H1 (cell line): ENCODE measurements at regions not wholly inside any gene's neighbourhood (a gene's known extent, or its start where the extent isn't known, plus 50 kb on each side); places are given as distances from the start of the nearest gene placed in this dataset.

Experiments used
- CTCF ChIA-PET: fragments of 300-600 bp; sonication (Branson Sonifier 250); formaldehyde crosslinking; loops from one replicate; lab custom pipeline; 2021; ENCODE audit not compliant: partially characterized antibody; lab: Charles Lee
- POLR2A ChIA-PET: fragments of 300-600 bp; sonication (Branson Sonifier 250); formaldehyde crosslinking; loops from one replicate; lab custom pipeline; 2021; ENCODE audit warnings: inconsistent platforms; ENCODE audit not compliant: partially characterized antibody; lab: Charles Lee
- DNase-seq, 2 experiments: peaks; one replicate each; pipeline versions ENCODE4 v3.0.0 to v3.0.0-alpha.2; 2010 to 2022; ENCODE audit warnings: low spot score in 2 of 2, low read depth in 1 of 2, mixed read lengths in 1 of 2
- FAIRE-seq: peaks from 2 replicates; lab custom pipeline; 2011; peaks lifted over from hg19 to GRCh38; lab: Jason Lieb, UNC
- H2AFZ ChIP-seq: 2 replicates; pipeline ENCODE4 v1.8.1; 2012; ENCODE audit warnings: low read length, inconsistent platforms
- H2AK5ac ChIP-seq: 2 replicates; pipeline ENCODE4 v1.6.1; 2013; ENCODE audit warnings: low read depth, low read length
- H2BK120ac ChIP-seq: replicated peaks from 2 replicates; pipeline ENCODE3; 2013; ENCODE audit warnings: low read depth, low read length, inconsistent platforms
- H2BK12ac ChIP-seq: 2 replicates; pipeline ENCODE4 v1.6.1; 2013; ENCODE audit warnings: low read depth, low read length
- H2BK15ac ChIP-seq: 2 replicates; pipeline ENCODE4 v1.6.1; 2013; ENCODE audit warnings: low read length
- H2BK20ac ChIP-seq: 2 replicates; pipeline ENCODE4 v1.6.1; 2013; ENCODE audit warnings: low read length
- H2BK5ac ChIP-seq: 2 replicates; pipeline ENCODE4 v1.6.1; 2013; ENCODE audit warnings: low read depth, low read length
- H3K14ac ChIP-seq: 2 replicates; pipeline ENCODE4 v1.6.1; 2013; ENCODE audit warnings: inconsistent platforms; ENCODE audit not compliant: insufficient read length
- H3K18ac ChIP-seq: 2 replicates; pipeline ENCODE4 v1.6.1; 2013; ENCODE audit warnings: low read length; ENCODE audit errors: extremely low read depth
- H3K23ac ChIP-seq: 2 replicates; pipeline ENCODE4 v1.6.1; 2013; ENCODE audit warnings: inconsistent platforms; ENCODE audit not compliant: insufficient read length
- H3K23me2 ChIP-seq: 2 replicates; pipeline ENCODE4 v1.6.1; 2013; ENCODE audit warnings: low read depth, low read length
- H3K27ac ChIP-seq: 2 replicates; pipeline ENCODE4 v1.6.1; 2011; ENCODE audit warnings: low read depth, low read length, inconsistent platforms
- H3K27me3 ChIP-seq, 4 experiments: replicated peaks in 1 of 4; 1 replicate in 1 of 4; 2 replicates in 3 of 4; pipeline versions ENCODE4 v1.6.1 to v1.8.1; 2011 to 2013; ENCODE audit warnings: low read length in 3 of 4, mild to moderate bottlenecking in 3 of 4, inconsistent platforms in 2 of 4, mixed read lengths in 2 of 4, moderate library complexity in 1 of 4; ENCODE audit not compliant: control insufficient read depth in 3 of 4, insufficient read depth in 3 of 4; ENCODE audit errors: extremely low read depth in 1 of 4
- H3K36me3 ChIP-seq, 4 experiments: 2 replicates each; pipeline versions ENCODE4 v1.6.1 to v1.8.1; 2011 to 2013; ENCODE audit warnings: mild to moderate bottlenecking in 4 of 4, low read length in 3 of 4, moderate library complexity in 2 of 4, control low read depth in 1 of 4, inconsistent platforms in 1 of 4; ENCODE audit not compliant: insufficient read depth in 4 of 4, control insufficient read depth in 2 of 4
- H3K4ac ChIP-seq: replicated peaks from 2 replicates; pipeline ENCODE3; 2013; ENCODE audit warnings: low read length, low read depth, mixed read lengths, inconsistent platforms; ENCODE audit not compliant: insufficient read length
- H3K4me1 ChIP-seq, 4 experiments: replicated peaks in 1 of 4; 1 replicate in 1 of 4; 2 replicates in 3 of 4; pipeline versions ENCODE4 v1.6.1 to v1.8.1; 2011 to 2013; ENCODE audit warnings: low read length in 3 of 4, inconsistent platforms in 2 of 4, mixed read lengths in 1 of 4; ENCODE audit not compliant: insufficient read depth in 4 of 4, control insufficient read depth in 3 of 4
- H3K4me2 ChIP-seq, 2 experiments: 2 replicates each; pipeline versions ENCODE4 v1.6.1 to v1.8.1; 2011 to 2013; ENCODE audit warnings: low read depth in 2 of 2, low read length in 2 of 2, control low read depth in 1 of 2, inconsistent platforms in 1 of 2, mild to moderate bottlenecking in 1 of 2; ENCODE audit not compliant: insufficient read depth in 1 of 2
- H3K4me3 ChIP-seq, 4 experiments: fragments of 200-600, 300-600 bp in 1 of 4; sonication (generic), shearing (Covaris generic), sonication (Bioruptor Twin) in 1 of 4; 2 replicates each; pipeline versions ENCODE4 v1.5.1 to v1.8.1; 2011 to 2016; ENCODE audit warnings: low read length in 4 of 4, low read depth in 3 of 4, control low read depth in 2 of 4, inconsistent platforms in 2 of 4, mild to moderate bottlenecking in 2 of 4, mixed read lengths in 1 of 4, moderate library complexity in 1 of 4; ENCODE audit not compliant: insufficient read depth in 2 of 4; ENCODE audit errors: extremely low read depth in 1 of 4
- H3K56ac ChIP-seq: replicated peaks from 2 replicates; pipeline ENCODE3; 2013; ENCODE audit warnings: low read depth, mild to moderate bottlenecking, mixed read lengths, low read length, inconsistent platforms; ENCODE audit not compliant: insufficient read length
- H3K79me1 ChIP-seq: 2 replicates; pipeline ENCODE4 v1.6.1; 2013; ENCODE audit warnings: low read depth, low read length, control low read depth
- H3K79me2 ChIP-seq, 2 experiments: 2 replicates each; pipeline versions ENCODE4 v1.6.1 to v1.8.1; 2012 to 2013; ENCODE audit warnings: low read length in 2 of 2, mild to moderate bottlenecking in 2 of 2, inconsistent platforms in 1 of 2; ENCODE audit not compliant: insufficient read depth in 2 of 2, control insufficient read depth in 1 of 2
- H3K9ac ChIP-seq, 4 experiments: replicated peaks in 1 of 4; 1 replicate in 1 of 4; 2 replicates in 3 of 4; pipeline versions ENCODE4 v1.6.1 to v1.8.1; 2011 to 2013; ENCODE audit warnings: low read depth in 3 of 4, low read length in 3 of 4, control low read depth in 2 of 4, mild to moderate bottlenecking in 2 of 4, moderate library complexity in 2 of 4, inconsistent platforms in 1 of 4; ENCODE audit errors: extremely low read depth in 1 of 4
- H3K9me3 ChIP-seq, 2 experiments: 2 replicates each; pipeline versions ENCODE4 v1.6.1 to v1.8.1; 2012 to 2013; ENCODE audit warnings: mild to moderate bottlenecking in 2 of 2, moderate library complexity in 2 of 2, control low read depth in 1 of 2, inconsistent platforms in 1 of 2, low read depth in 1 of 2, low read length in 1 of 2, mixed read lengths in 1 of 2; ENCODE audit not compliant: insufficient read depth in 2 of 2
- H4K20me1 ChIP-seq, 2 experiments: replicated peaks in 1 of 2; 2 replicates each; pipeline versions ENCODE3 to v1.8.1; 2011 to 2013; ENCODE audit warnings: inconsistent platforms in 2 of 2, low read length in 2 of 2, mild to moderate bottlenecking in 1 of 2; ENCODE audit not compliant: insufficient read depth in 2 of 2, control insufficient read depth in 1 of 2
- H4K5ac ChIP-seq: 2 replicates; pipeline ENCODE4 v1.6.1; 2013; ENCODE audit warnings: low read length, low read depth, mixed read lengths, inconsistent platforms; ENCODE audit not compliant: insufficient read length
- H4K8ac ChIP-seq: 2 replicates; pipeline ENCODE4 v1.8.0; 2013; ENCODE audit warnings: mild to moderate bottlenecking, moderate library complexity, low read length, inconsistent platforms; ENCODE audit not compliant: insufficient read depth; ENCODE audit errors: extremely low read depth
- H4K91ac ChIP-seq: replicated peaks from 2 replicates; pipeline ENCODE3; 2013; ENCODE audit warnings: low read length, mixed read lengths, inconsistent platforms; ENCODE audit not compliant: insufficient read length
- BACH1 ChIP-seq: IDR thresholded peaks from 2 replicates; pipeline ENCODE4 v1.6.1; 2012; ENCODE audit warnings: low read length, improper control_type of control experiment
- RBBP5 ChIP-seq: IDR thresholded peaks from 2 replicates; pipeline ENCODE4 v1.7.1; 2012; ENCODE audit warnings: low read depth, mild to moderate bottlenecking, inconsistent platforms, low read length, moderate library complexity, borderline replicate concordance
- WGBS, 2 experiments: shearing (Covaris generic) in 1 of 2; methylation state at CpG; one replicate each; pipeline versions ENCODE4 v1.1.6 to v1.1.7; 2013 to 2015; ENCODE audit warnings: low lambda C conversion rate in 2 of 2, mixed read lengths in 2 of 2, inconsistent platforms in 1 of 2, low coverage in 1 of 2, missing lambda C conversion rate in 1 of 2; ENCODE audit not compliant: insufficient replicate concordance in 2 of 2, insufficient coverage in 1 of 2, insufficient read length in 1 of 2; ENCODE audit errors: extremely low coverage in 1 of 2, missing lambda C conversion rate in 1 of 2; 5-methylcytosine and 5-hydroxymethylcytosine counted together

GRCh38 chr13:99080131-99080530 is 102.3 kb upstream of the DOCK9 start:
- Histone ChIP-seq H3K79me1 (no peaks in the 10 kb centered on the region), H2AFZ (no peak overlapping the region), H3K23ac (no peak overlapping the region), H3K27me3 (peaks cover 4 to 15% (median 12%) of the 10 kb centered on the region in 4 experiments), H3K4me3 (no peak overlapping the region), H3K18ac (no peak overlapping the region), H2BK20ac (no peak overlapping the region), H3K56ac (no peak overlapping the region), H3K9me3 (no peaks in the 10 kb centered on the region), H4K5ac (no peak overlapping the region), H3K14ac (no peak overlapping the region), H2BK15ac (no peak overlapping the region), H2BK12ac (no peak overlapping the region), H2BK5ac (no peak overlapping the region), H4K20me1 (peaks cover 0 to 11% of the 10 kb centered on the region in 2 experiments), H3K9ac (no peak overlapping the region), H3K23me2 (no peaks in the 10 kb centered on the region), H3K4me2 (no peak overlapping the region), H2AK5ac (no peak overlapping the region), H3K4ac (no peak overlapping the region), H4K8ac (no peak overlapping the region), H2BK120ac (no peak overlapping the region), H3K36me3 (no peaks in the 10 kb centered on the region), H3K27ac (no peak overlapping the region), H3K4me1 (peaks cover 0 to 8% (median 3%) of the 10 kb centered on the region in 4 experiments; a peak in 5 of 7 replicates), H3K79me2 (no peaks in the 10 kb centered on the region), H4K91ac (no peak overlapping the region)
- CTCF ChIA-PET, result no interaction called here
- DNase-seq (no peak), FAIRE-seq (no peak)
- WGBS, 2 experiments, result 84% methylated on average over 2 of the region's 2 CpGs; no CpG with 5 or more reads in 1 of the 2 experiments
- TF ChIP-seq RBBP5, result no peak
- TF ChIP-seq BACH1, result no peak
- POLR2A ChIA-PET, result no interaction called here
